ENCODE measurements at regions not wholly inside any gene's neighbourhood (a gene's known extent, or its start where the extent isn't known, plus 50 kb on each side); places are given as distances from the start of the nearest gene placed in this dataset.

DNA sequence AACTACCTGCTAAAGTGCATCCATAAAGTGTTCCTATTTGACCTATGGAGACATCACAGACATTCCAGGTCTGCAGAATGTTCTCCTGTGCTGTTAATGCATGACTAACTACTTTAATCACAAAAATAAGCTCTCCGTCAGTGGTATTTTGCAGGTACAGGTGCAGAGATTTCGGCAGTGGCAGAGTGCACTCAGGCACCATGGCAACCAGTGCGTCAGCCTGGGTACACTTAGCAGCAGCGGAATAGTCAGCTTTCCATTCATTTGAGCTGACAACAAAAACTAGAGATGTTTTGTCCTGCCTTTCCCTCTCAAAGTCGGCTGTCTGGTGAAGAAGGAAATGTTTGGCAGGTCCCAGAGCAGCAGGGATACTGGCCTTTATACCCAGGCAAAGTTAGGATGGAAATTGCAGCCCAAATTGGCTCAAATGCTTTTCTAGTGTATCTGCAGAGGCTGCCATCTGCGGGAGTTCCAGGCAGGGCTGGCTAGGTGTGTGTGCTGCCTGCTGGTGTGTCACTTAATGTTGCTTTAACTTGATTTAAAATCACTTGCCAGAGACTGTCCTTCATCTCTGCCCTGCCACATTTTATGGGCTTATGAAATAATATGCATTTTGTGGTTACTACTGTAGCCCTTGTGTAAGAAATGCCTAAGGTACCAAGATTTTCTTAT is 195.8 kb downstream of the RAP2A start:
- no peak for DNase-seq (ENCODE audit: low read depth)

DNA sequence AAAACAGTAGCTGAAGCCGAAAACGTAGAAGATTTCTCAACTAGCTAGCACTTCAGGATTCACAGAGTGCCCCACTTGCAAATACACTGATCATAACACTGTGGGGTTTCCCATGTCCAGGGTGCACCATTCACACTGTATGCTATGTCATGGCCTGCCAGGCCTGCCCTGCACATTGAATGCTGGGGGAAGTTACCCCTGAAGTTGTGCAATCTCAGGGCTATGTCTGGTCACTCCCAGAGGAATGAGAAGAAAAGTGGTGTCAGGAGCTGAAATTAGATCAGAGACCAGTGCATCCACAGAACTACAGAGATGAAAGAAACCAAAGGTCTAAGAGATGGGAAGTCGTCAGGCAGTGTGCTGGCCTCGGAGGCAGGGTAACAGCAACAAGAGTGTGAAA is 196.8 kb downstream of the RAP2A start:
- no peak for DNase-seq (ENCODE audit: low read depth)

DNA sequence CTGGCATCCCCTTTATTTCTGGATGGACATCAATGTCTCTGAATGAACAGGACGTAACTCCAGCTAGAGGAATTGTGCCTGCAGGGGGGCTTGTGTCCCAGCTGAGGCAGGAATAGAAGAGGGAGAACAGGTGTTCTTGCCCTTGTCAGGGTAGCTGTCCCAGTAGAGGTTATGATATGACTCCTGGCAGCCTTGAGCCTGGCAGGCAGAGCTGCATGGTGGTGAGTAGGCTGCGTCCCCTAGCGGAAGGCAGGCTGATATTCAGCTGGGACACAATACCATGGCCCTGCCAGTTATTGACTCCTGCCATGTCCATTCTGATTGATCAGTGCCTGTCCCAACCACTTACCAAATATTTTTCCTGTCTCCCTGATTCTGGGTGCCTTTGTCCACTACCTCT is 197.2 kb downstream of the RAP2A start:
- peak; percentile 17 for DNase-seq (ENCODE audit: low read depth)

DNA sequence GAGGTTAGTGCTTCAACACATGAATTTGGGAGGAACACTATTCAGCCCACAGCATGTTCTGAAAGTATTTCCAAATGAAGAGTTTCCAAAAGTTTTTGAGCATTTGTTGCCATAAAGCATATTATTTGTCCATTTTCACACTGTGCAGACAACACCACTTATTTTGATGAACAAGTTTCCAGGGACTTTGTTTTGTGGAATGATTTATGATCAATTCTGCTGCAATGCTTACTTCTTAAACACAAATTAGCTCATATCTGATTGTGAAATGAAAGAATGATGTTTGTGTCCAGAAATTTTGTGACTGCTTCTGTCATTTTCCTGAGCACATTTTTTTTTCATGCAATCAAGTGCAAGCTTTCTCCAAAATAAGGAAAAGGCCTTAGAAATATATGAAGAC is 205.3 kb downstream of the RAP2A start:
- DNase-seq (ENCODE audit: low read depth), result no peak

DNA sequence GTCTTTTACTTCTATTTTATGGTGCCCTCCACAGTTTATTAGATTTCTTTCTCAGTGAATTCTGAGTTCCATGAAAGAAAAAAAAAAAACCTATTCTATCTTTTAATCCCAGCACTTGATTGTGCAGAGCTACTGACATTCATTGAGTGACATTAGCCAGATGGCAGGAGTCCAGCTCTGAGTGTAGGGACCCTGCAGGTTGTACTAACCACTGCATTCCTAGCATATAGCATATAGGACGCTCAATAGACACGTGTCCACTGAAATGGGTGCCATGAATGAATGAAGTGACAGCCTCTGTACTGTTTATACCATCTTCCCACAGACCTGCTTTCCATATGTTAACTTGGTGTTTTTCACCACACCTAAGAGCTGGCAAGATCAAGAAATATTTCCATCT is 206.3 kb downstream of the RAP2A start:
- DNase-seq (ENCODE audit: low read depth), result no peak

DNA sequence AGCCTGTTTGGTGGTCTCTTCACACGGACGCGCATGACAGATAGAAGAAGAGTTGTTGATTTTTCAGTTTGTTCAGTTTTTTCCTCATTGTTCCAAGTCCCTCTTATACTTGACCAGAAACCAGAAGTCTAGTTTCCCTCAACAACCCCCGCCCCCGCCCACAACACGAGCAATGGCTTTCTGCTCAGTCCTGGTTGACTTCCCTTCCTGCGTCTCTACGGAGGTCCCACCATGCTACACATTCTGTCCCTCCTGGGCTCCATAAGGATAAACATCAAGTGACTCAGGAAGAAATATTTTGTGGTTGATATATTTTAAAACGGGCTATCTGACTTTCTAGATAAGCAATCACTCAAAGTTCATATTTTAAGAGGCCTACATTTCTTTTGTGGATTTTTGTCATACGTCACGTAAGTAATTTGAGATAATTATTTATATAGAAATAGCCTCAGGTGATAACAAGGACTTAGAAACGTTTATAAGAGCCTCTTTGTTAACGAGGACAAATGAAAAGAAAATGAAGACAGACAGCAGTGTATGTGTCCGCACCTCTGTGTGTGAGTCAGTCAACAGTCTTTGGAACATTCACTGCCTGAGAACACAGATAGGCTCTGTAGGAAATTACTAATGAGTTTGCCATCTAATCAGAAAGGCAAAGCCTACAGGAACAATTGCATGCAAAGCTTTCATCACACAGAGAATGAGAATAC is 214.4 kb downstream of the RAP2A start:
- no peak for DNase-seq (ENCODE audit: low read depth)

DNA sequence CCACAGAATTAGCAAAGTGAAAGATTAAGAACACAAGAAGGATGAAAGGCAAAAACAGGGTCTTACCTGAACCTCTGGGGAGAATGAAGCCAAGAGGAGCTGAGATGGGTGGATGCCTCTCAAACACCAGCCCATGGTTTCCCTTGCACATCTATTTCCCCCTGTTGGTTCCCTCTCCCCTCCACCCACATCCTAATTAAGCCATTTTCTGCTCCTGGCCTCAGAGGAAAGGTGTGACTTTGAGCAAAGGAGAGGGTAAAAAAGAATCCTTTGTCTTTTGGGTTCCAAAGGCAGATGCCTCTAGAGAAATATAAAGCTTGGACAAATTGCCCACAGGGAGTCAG is 214.9 kb downstream of the RAP2A start:
- DNase-seq (ENCODE audit: low read depth), result no peak

DNA sequence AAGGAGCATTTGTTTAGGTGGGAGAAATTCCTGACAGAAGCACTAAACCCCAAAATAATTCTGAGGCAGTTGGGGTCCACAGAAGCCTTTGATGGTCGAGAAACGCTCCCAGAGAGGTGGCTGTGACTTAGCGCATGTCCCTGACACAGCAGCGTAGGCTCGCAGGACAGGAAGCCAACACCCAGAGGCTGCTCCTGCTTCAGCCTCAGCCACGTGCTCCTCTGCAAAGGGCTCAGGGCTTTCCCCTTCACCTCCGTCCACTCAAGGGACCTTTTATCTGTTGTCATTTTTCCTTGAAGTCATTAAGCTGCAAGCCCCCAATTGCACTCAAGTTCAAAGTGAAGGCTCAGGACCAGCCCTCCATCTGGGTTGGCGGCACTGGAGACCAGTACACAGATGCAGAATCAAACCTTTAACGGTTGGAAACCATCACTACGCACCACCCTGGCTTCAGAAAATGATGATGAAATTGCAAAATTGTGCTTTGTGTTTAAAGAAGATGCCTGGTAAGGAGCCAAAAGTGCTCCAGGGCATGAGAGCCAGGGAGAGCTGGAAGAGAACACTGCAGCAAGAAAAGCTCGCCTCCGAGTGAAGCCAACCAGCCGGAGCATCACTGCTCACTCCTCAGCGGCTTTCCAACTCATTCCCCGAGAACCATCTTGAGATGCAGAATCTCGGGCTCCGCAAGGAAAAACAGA is 219.6 kb downstream of the RAP2A start:
- DNase-seq (ENCODE audit: low read depth), result no peak

DNA sequence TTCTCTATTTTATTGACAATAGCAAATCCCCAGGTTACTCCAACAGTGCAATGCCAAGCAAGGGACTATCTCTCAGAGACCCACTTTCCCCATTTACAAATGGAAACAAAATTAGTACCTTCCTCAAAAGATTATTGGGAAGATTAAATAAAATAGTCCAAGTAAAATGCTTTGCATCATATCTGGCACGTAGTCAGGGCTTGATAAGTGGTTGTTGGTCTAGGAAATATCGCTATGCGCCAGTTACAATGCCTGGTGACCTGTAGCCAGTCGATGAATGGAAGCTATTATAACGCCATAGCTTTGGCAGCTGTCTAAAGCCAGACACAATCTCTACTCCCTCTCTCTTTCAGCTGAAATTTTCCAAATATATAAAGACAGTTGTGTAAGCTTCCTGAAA is 220.3 kb downstream of the RAP2A start:
- no peak for DNase-seq (ENCODE audit: low read depth)

DNA sequence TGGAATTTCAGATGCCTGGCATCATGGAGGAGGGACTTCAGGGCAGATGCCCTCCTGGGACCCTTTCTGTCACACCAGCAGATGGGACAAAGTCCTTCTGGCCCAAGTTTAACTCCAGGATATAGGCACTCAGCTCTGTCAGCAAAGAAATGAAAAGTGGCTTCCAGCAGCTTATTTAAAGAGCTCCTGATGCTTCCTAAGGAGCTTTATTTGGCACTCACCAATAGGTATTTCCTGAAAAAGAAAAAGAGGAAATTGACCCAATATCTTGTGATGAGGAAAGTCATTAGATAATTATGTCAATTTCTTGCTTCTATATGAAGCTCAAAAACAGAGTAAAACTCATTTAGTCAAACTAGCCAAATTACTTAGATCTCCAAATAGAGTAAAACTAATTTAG is 224.6 kb downstream of the RAP2A start:
- DNase-seq (ENCODE audit: low read depth), result no peak

DNA sequence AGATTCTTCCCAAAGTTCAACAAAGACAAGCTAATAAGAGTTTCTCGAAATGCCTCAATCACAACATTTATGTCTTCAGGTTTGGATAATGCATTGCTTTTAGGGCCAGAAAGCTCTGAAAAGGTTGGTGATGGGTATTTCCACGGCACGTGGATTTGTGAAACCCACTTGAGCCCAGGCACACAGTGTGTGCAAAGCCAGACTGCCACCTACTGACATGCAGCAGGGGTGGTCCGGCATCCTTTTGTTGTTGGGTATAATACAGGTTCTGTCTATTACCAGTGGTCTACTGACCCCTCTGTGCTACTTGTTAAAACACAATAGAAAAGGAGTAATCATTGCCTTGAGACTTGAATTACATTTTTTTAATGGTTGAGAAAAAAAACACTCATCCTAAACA is 225.6 kb downstream of the RAP2A start:
- peak; percentile 16 for DNase-seq (ENCODE audit: low read depth)

DNA sequence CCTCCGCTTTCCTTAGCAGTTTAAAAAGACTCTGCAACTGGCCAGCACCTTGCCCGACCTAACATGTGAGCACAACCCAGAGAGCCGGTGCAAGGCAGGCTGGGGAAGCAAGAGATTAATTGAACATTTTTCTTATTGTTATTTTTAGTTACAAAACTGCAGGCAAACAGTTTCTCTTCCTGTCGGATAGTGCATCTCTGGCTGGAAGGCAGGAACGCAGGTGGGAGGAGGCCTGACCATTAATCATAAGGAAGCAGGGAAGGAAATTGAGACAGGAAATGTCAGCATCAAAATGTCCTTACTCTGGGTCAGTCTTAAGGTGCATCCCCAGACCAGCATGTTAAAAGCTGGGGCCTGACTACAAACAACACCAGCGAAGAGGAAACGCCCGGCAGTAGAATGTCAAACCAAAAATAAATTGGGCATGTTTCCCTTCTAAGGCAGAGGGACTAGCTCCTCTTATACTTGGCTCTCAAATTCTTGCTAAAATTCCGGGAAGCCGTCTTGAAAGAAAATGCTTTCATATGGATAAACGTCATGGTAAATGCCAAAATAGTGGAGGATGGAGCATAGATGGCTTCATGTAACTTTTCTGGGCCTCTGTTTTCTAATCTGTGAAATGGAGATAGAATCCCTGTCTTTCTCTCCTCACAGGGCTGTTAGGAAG is 226.8 kb downstream of the RAP2A start:
- no peak for DNase-seq (ENCODE audit: low read depth)

DNA sequence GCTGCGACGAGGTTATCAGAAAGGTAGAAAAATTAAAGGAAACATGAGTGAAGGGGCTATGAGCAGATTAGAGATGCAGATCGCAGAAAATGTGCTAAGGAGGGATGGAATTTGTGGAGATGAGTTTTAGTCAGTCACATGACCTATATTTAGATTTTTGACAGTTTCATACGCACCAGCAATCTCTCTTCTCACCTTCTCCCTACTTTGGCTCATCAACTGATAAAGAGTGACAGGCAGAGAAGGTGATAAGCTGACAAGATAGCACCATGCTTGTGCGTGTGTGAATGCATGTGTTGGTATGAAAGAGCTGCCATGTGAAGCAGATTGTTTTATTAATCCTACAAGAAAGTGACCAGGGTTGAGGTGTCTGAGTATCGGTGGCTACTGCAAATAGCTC is 252.6 kb downstream of the RAP2A start:
- DNase-seq (ENCODE audit: low read depth), result no peak

DNA sequence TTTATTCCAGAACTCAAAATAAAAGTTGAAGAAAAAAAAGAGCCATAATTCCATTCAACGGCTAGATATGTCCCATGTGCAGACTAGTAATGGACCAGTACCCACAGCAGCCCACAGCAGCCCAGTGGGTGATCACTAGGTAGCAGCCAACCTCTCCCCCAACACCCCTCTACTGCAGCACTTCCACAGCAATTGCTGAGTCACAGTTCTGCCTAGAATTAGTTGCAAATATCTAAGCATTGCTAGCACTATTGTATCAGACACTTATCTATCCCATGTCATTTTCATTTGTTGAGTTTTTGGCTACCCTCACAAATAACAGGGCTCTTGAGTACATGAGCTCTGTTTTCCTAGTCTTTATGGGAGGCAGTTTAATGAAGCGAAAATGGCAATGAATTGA is 258.7 kb downstream of the RAP2A start:
- DNase-seq (ENCODE audit: low read depth), result no peak

DNA sequence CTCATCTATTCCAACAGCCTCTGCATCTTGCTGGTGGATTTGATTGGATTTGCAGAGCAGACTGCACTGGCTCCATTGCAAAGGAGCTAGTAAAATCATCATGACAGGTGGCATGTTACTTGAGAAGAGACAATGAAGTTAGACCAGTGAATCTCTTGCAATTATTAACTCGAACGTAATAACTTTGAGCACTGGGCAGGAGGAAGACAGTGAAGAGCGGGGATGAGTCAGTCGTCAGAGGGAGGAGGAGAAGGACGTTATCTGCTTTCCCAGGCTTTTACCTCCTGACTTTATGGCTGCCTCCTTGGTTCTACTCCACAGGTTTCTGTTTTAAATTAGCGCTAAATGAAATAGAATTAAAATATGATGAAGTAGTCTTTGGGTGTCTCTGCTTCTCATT is 257.8 kb upstream of the IPO5 start:
- DNase-seq (ENCODE audit: low read depth), result no peak

DNA sequence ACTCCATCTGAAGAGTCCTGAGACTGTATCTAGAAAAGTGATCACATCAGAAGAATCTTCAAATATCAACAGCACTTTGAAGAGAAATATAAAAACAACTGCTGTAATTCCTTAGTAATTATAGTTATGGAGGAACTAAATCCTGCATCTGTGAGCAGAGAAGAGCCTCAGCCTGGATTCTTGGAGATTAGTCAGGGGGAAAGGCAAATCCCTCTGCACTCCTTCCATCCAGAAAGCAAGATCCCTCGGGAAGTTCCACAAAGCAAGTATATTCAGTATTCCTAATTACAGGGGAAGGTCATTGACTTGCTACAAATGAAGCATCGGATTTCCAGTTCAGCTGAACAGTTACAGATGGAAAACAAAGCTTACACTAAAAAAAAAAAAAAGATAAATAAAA is 256.6 kb upstream of the IPO5 start:
- no peak for DNase-seq (ENCODE audit: low read depth)

DNA sequence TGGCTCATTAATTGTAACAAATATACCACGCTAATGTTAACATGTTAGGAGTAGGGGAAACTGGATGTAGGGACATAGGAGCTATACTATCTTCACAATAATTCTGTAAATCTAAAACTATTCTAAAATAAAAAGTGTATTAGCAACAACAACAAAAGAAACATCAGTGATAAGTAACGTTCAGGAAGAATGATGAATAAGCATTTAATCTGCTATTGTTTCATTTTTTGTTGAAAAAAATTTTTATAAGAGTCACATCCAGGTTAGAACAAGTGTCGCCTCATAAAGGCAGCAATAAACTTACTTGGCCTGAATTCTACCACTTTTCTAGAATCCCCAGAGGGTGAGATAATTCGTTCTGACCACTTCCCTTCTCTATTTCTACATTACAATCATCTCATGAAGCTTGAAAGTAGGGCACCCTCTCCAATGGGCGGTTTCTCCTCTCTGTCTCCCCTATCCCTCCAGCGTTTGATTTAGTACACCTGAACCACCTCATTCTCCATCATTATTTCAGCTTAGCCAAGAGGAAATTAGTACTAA is 253.1 kb upstream of the IPO5 start:
- no peak for DNase-seq (ENCODE audit: low read depth)

DNA sequence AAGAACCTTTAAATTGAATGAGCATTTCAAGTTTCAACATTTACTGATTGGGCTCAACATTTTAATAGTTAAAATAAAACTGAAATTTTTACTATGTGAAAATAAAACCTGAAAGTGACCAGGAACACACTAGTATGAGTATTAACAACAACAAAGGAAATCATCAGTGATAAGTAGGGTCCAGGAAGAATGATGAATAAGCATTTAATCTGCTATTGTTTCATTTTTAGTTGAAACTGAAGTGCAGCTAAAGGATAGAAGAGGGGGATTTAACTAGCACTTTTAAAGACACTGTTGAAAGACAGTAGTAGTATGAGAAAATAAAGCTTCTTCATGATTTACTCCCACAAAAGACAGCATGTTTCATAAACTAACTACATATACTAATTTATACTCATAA is 250.9 kb upstream of the IPO5 start:
- no peak for DNase-seq (ENCODE audit: low read depth)

DNA sequence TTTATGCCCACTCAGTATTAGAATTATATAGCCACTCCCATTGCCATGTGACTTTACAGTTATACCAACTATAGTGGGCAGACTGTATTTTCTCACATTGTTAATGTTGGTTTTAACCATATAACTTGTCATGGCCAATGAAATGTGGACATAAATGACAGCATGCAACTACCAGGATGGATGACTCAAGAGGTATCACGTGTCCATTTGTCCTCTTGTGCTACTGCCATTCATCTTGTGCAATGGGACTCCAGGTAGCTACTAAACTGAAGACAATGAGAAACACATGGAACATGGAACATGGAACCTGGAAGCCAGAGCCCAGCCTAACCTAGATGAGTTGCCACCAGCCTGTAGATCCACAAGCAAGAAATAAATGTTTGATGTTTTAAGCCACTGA is 242.7 kb upstream of the IPO5 start:
- DNase-seq (ENCODE audit: low read depth), result no peak

DNA sequence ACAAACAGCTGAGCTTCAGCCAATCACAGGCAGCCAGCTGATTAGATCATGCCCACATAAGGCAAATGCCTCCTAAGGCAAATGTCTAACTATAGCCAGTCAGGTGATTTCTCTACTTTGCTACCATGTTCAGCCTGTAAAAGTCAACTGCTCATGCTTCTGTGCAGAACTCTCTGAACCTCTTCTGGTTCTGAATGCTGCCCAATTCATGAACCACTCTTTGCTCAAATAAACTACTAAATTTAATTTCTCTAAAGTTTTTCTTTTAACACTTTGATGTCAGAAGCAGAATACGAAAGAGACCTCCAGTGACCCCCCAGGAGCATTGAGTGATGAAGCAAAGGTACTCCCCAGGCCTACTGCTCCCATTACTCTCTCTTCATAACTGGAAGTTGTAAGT is 240.7 kb upstream of the IPO5 start:
- DNase-seq (ENCODE audit: low read depth), result no peak

DNA sequence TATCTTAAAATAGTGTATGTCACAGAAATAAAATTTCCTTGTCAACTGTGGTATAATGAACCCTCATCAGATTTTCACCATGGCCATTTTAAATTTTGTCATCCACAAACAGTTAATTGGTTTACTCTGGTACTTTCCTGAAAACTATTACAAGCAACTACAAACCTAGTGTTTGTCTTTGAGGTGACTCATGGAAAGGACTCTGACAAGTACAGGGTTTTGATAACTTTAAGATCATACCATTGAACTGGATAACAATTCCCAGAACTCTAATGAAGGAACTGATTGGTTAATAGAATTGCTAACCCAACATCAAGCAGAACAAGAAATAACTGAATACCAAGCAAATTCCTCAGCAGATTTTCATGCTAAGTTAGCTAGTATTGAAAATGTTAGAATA is 237.7 kb upstream of the IPO5 start:
- DNase-seq (ENCODE audit: low read depth), result no peak

DNA sequence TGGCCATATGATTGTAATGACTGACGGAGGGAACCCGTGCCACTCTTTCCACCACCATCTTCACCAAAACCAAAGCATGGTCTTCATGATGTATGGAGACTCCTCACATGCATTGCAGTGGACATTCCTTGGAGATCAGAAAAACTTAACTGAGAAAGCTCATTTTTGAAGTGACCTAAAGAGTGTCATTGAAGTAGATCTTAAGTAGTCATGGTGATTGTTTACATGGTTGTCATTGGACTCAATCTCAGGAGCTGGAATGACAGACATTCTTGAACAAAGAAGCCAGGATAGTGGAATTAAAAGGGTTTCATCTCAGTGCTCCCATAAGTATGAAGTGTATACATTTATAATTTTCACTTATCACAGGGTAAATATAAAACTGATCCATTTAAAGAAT is 236.7 kb upstream of the IPO5 start:
- DNase-seq (ENCODE audit: low read depth), result no peak
